ENCODE measurements at regions not wholly inside any gene's neighbourhood (a gene's known extent, or its start where the extent isn't known, plus 50 kb on each side); places are given as distances from the start of the nearest gene placed in this dataset.

DNA sequence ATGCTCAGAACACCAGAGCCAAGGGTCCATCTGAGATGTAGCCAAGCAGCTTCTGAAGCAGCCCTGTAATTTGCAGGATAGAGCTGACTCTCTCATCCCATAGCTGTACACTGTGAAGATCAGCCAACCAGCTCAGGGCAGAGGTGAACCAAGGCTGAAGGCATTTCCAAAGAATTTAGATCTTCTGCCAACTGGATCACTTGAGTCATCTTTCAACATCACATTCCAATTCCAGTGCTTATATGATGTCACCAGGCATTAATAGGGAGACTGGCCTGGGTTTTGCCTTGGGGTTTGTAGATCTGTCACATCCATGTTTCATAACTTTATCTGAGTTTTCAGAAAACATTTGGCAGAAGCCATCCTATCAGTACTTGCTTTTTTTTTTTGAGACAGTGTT lies 98.2 kb downstream of the NR2F2 start:
- TF ChIP-seq SUZ12 (IDR thresholded peaks at IDR 0.05; ENCODE audit: extremely low read depth, insufficient read depth, insufficient read length) (no peak), ZNF274 (IDR thresholded peaks at IDR 0.05; ENCODE audit: low read depth, low read length) (no peak)
